K562 (cell line): ENCODE measurements at regions not wholly inside any gene's neighbourhood (a gene's known extent, or its start where the extent isn't known, plus 50 kb on each side); places are given as distances from the start of the nearest gene placed in this dataset.

ENCODE experiments used
- ATAC-seq: fragments of 200-7000 bp; cut with Tn5 transposase; 3 replicates; pipeline ENCODE4 v1.9.1; 2020; ENCODE audit warnings: moderate library complexity
- BruUV-seq: library from RNA; stranded (reverse); fragments of 400-500 nt; replicated peaks from 2 replicates; lab custom pipeline; 2021; lab: Mats Ljungman, UMichigan
- CTCF ChIA-PET: fragments of 300-600 bp; formaldehyde crosslinking; extraction: SDS; loops from one replicate; lab custom pipeline; 2021; ENCODE audit warnings: low intra/inter-chr PET ratio; lab: Yijun Ruan, JAX
- POLR2A ChIA-PET: fragments of 300-600, 350-650 bp; sonication (Branson Sonifier 250); formaldehyde crosslinking; extraction: SDS; loops from one replicate; lab custom pipeline; 2021; ENCODE audit warnings: antibody characterized with exemption, inconsistent platforms; lab: Yijun Ruan, JAX
- DNase-seq, 4 experiments: peaks; one replicate each; pipeline versions ENCODE4 v3.0.0 to v3.0.0-alpha.2; 2011 to 2018; ENCODE audit warnings: low spot score in 3 of 4, mixed read lengths in 3 of 4; ENCODE audit errors: extremely low read depth in 1 of 4
- FAIRE-seq: peaks from 2 replicates; lab custom pipeline; 2011; peaks lifted over from hg19 to GRCh38; lab: Jason Lieb, UNC
- H2AFZ ChIP-seq: 2 replicates; pipeline ENCODE4 v1.6.0; 2011; ENCODE audit warnings: low read depth, low read length, control low read depth, inconsistent platforms
- H3K27ac ChIP-seq: fragments of 200-600 bp; 3 replicates; pipeline ENCODE4 v1.8.0; 2011; ENCODE audit warnings: low read depth, mild to moderate bottlenecking, control low read depth, inconsistent platforms, low read length, moderate library complexity, mixed read lengths; ENCODE audit errors: extremely low read depth
- H3K27me3 ChIP-seq, 2 experiments: fragments of 300-600 bp in 1 of 2; 2 replicates in 1 of 2; 3 replicates in 1 of 2; pipeline versions ENCODE4 v1.6.0 to v1.8.0; 2011; ENCODE audit warnings: inconsistent platforms in 2 of 2, low read length in 2 of 2, mild to moderate bottlenecking in 1 of 2, mixed read lengths in 1 of 2, moderate library complexity in 1 of 2; ENCODE audit not compliant: control insufficient read depth in 2 of 2, insufficient read depth in 2 of 2
- H3K36me3 ChIP-seq: fragments of 300-600 bp; 3 replicates; pipeline ENCODE4 v1.8.0; 2011; ENCODE audit warnings: mild to moderate bottlenecking, low read length, inconsistent platforms; ENCODE audit not compliant: control insufficient read depth, insufficient read depth
- H3K4me1 ChIP-seq, 2 experiments: fragments of 200-600 bp in 1 of 2; replicated peaks in 1 of 2; 2 replicates in 1 of 2; 3 replicates in 1 of 2; pipeline versions ENCODE4 v1.5.1 to v1.8.0; 2011; ENCODE audit warnings: inconsistent platforms in 2 of 2, low read length in 2 of 2, mild to moderate bottlenecking in 1 of 2, mixed read lengths in 1 of 2, moderate library complexity in 1 of 2; ENCODE audit not compliant: control insufficient read depth in 2 of 2, insufficient read depth in 2 of 2
- H3K4me2 ChIP-seq: 2 replicates; pipeline ENCODE4 v1.6.1; 2011; ENCODE audit warnings: low read length, control low read depth, inconsistent platforms, mixed read lengths; ENCODE audit not compliant: insufficient read depth
- H3K4me3 ChIP-seq: fragments of 200-600 bp; sonication (generic), shearing (Covaris generic); 2 replicates; pipeline ENCODE4 v1.5.1; 2016; ENCODE audit warnings: control low read depth, inconsistent platforms
- H3K79me2 ChIP-seq: fragments of 200-600 bp; 3 replicates; pipeline ENCODE4 v1.8.0; 2011; ENCODE audit warnings: low read length, inconsistent platforms; ENCODE audit not compliant: control insufficient read depth, insufficient read depth
- H3K9ac ChIP-seq, 2 experiments: 2 replicates each; pipeline versions ENCODE4 v1.6.0 to v1.6.1; 2011; ENCODE audit warnings: low read depth in 2 of 2, low read length in 2 of 2, control low read depth in 1 of 2, inconsistent platforms in 1 of 2, mild to moderate bottlenecking in 1 of 2, mixed read lengths in 1 of 2; ENCODE audit not compliant: insufficient read depth in 1 of 2
- H3K9me1 ChIP-seq: one replicate; pipeline ENCODE4 v1.6.0; 2011; ENCODE audit warnings: inconsistent platforms, mild to moderate bottlenecking, low read length, moderate library complexity; ENCODE audit not compliant: control insufficient read depth, insufficient read depth
- H3K9me3 ChIP-seq: replicated peaks from 2 replicates; pipeline ENCODE4 v1.5.1; 2011; ENCODE audit warnings: low read depth, low read length, inconsistent platforms; ENCODE audit not compliant: control insufficient read depth, insufficient read depth
- H4K20me1 ChIP-seq: replicated peaks from 2 replicates; pipeline ENCODE4 v1.6.1; 2011; ENCODE audit warnings: low read length, inconsistent platforms, mixed read lengths; ENCODE audit not compliant: control insufficient read depth, insufficient read depth
- ATF4 ChIP-seq: fragments of 450-650 bp; formaldehyde crosslinking; IDR thresholded peaks from 2 replicates; pipeline ENCODE4 v1.4.0; 2022; ENCODE audit warnings: mild to moderate bottlenecking, moderate library complexity
- CREB5 ChIP-seq: fragments of 250-450 bp; sonication (Bioruptor Pico); IDR thresholded peaks from 2 replicates; pipeline ENCODE4 v1.5.0; 2020; ENCODE audit warnings: mild to moderate bottlenecking
- EZH2 ChIP-seq: IDR thresholded peaks from 2 replicates; pipeline ENCODE4 v1.6.1; 2012; ENCODE audit warnings: low read depth, mild to moderate bottlenecking, inconsistent platforms, low read length, borderline replicate concordance
- HOXB6 ChIP-seq: fragments of 250-450 bp; sonication (Bioruptor Pico); IDR thresholded peaks from 2 replicates; pipeline ENCODE4 v1.5.1; 2022; ENCODE audit warnings: mild to moderate bottlenecking, borderline replicate concordance
- OTX1 ChIP-seq: fragments of 450-650 bp; formaldehyde crosslinking; IDR thresholded peaks from 2 replicates; pipeline ENCODE4 v1.4.0; 2022; ENCODE audit warnings: mild to moderate bottlenecking
- RFX7 ChIP-seq: fragments of 250-450 bp; sonication (Bioruptor Pico); IDR thresholded peaks from 2 replicates; pipeline ENCODE4 v1.5.1; 2021; ENCODE audit warnings: mild to moderate bottlenecking
- U2AF2 ChIP-seq: fragments of 200-400 bp; formaldehyde crosslinking; optimal IDR thresholded peaks from 2 replicates; pipeline ENCODE3; 2017; ENCODE audit warnings: low read depth, mild to moderate bottlenecking, low read length
- ZBTB7A ChIP-seq: IDR thresholded peaks from 2 replicates; pipeline ENCODE4 v1.6.1; 2011; ENCODE audit warnings: low read depth, mild to moderate bottlenecking, low read length, moderate library complexity, borderline replicate concordance; ENCODE audit not compliant: control insufficient read depth
- ZNF280B ChIP-seq: fragments of 250-450 bp; sonication (Bioruptor Pico); IDR thresholded peaks from 2 replicates; pipeline ENCODE4 v1.5.1; 2021; ENCODE audit warnings: mild to moderate bottlenecking
- ZNF395 ChIP-seq: fragments of 200-800 bp; sonication (Bioruptor generic); IDR thresholded peaks from 2 replicates; pipeline ENCODE4 v1.6.1; 2017; ENCODE audit warnings: missing genetic modification characterization, missing compliant biosample characterization
- ZNF57 ChIP-seq: fragments of 450-650 bp; formaldehyde crosslinking; IDR thresholded peaks from 2 replicates; pipeline ENCODE4 v1.4.0; 2020; ENCODE audit warnings: mild to moderate bottlenecking, moderate library complexity
- ZNF583 ChIP-seq: fragments of 250-450 bp; sonication (Bioruptor Pico); IDR thresholded peaks from 2 replicates; pipeline ENCODE4 v1.4.0; 2020
- ZNF764 ChIP-seq: fragments of 250-450 bp; sonication (Bioruptor Pico); IDR thresholded peaks from 2 replicates; pipeline ENCODE4 v1.4.0; 2020; ENCODE audit warnings: low read depth, mild to moderate bottlenecking, moderate library complexity
- WGBS: fragments of 100-300 bp; shearing (Covaris generic); methylation state at CpG from one replicate; pipeline ENCODE4 v1.1.6; 2016; ENCODE audit warnings: low coverage, mixed read lengths; ENCODE audit not compliant: insufficient coverage; ENCODE audit errors: missing lambda C conversion rate; 5-methylcytosine and 5-hydroxymethylcytosine counted together
- in situ Hi-C: fragments of 300-500 bp; cut with MboI; formaldehyde crosslinking; loops from 4 replicates; pipeline ENCODE4 v1.15.0; 2018; ENCODE audit warnings: inconsistent platforms, mixed read lengths
- intact Hi-C: fragments of 100-400 bp; cut with micrococcal nuclease; formaldehyde crosslinking; loops from 2 replicates; pipeline ENCODE4 v1.14.2; 2022

- 9% methylated on average over 10 of the region's 10 CpGs for WGBS
- no peak overlapping the region for H2AFZ ChIP-seq
- ATAC-seq = no peak
- POLR2A ChIA-PET = no interaction called here
- FAIRE-seq = no peak
- BruUV-seq = no TSS peak
- H3K4me2 ChIP-seq = no peak overlapping the region
- peaks cover 9% of the 10 kb centered on the region; the same call in 1 of the 2 replicates for H4K20me1 ChIP-seq
- H3K27me3 ChIP-seq = peaks cover 5 to 51% of the 10 kb centered on the region in 2 experiments
- H3K79me2 ChIP-seq = no peaks in the 10 kb centered on the region
- H3K27ac ChIP-seq = no peak overlapping the region
- no peak for DNase-seq
- H3K4me3 ChIP-seq = no peak overlapping the region
- no peak for TF ChIP-seq CREB5 (CRISPR knock-in tag)
- TF ChIP-seq U2AF2 = no peak
- no peak for TF ChIP-seq ZBTB7A
- no peak for TF ChIP-seq ZNF280B (CRISPR knock-in tag)
- no peak for TF ChIP-seq HOXB6 (CRISPR knock-in tag)
- TF ChIP-seq ZNF57 (CRISPR knock-in tag) = no peak
- TF ChIP-seq OTX1 (CRISPR knock-in tag) = no peak
- no peak for TF ChIP-seq EZH2
- no peak for TF ChIP-seq ATF4 (CRISPR knock-in tag)
- no peak for TF ChIP-seq ZNF583
- no peak for TF ChIP-seq ZNF395 (CRISPR knock-in tag)
- TF ChIP-seq RFX7 (CRISPR knock-in tag) = no peak
- TF ChIP-seq ZNF764 (CRISPR knock-in tag) = no peak
- CTCF ChIA-PET = no interaction called here
- H3K9me3 ChIP-seq = no peaks in the 10 kb centered on the region
- in situ Hi-C loops (no loop called here), intact Hi-C loops (no loop called here)
- H3K9ac ChIP-seq = no peak overlapping the region
- 0 out of 5 replicates have a peak, but pooled peaks cover 0 to 3% of the 10 kb centered on the region in 2 experiments for H3K4me1 ChIP-seq
- no peaks in the 10 kb centered on the region for H3K36me3 ChIP-seq
- H3K9me1 ChIP-seq = no peaks in the 10 kb centered on the region
Measured at GRCh38 chr15:89385596-89386331, 51.1 kb upstream of the POLG start.
